ENCODE measurements at regions not wholly inside any gene's neighbourhood (a gene's known extent, or its start where the extent isn't known, plus 50 kb on each side); places are given as distances from the start of the nearest gene placed in this dataset.
A peak's percentile ranks its signal among the peaks of the same experiment; 100 is the strongest.

DNA sequence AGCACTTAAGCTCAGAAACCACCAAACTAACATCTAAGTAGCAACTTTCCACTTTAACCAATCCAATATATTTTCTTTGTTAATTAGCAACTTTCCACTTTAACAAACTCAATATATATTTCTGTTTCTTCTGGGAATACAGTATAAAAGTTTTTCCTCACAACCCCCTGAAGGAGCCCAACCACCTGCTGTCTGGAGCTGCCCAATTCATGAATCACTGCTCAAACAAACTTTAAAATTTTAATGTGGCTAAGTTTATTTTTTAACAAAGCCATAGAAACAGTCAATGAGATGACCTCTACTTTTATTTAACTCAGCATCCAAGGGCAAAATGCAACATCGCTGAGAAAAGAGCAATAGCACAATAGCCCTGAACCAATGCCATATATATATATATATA is 500.1 kb downstream of the EPM2A start:
- H2AFZ ChIP-seq (ENCODE audit: low read length): no peak overlapping the region
- BruUV-seq (replicated peaks): no TSS peak
- CTCF ChIA-PET (ENCODE audit: low intra/inter-chr PET ratio, low total read pairs): no interaction called here
- no peak overlapping the region for H3K4me3 ChIP-seq (replicated peaks in 1 of 3; ENCODE audit: insufficient read depth in 1 of 3, low read depth in 2 of 3, low read length in 3 of 3)
- no peaks in the 10 kb centered on the region for H3K9me3 ChIP-seq (ENCODE audit: low read length)
- no peak for DNase-seq (ENCODE audit: low spot score)
- POLR2A ChIA-PET: no interaction called here
- 86% methylated on average over 1 of the region's 1 CpG for WGBS (ENCODE audit: low lambda C conversion rate)
- H3K9ac ChIP-seq (ENCODE audit: insufficient read depth, low read depth, low read length): no peak overlapping the region
- ATAC-seq: no peak
- peak; percentile 4 for FAIRE-seq
- H3K4me1 ChIP-seq (ENCODE audit: insufficient read depth, low read length): no peaks in the 10 kb centered on the region
- H3K27ac ChIP-seq (ENCODE audit: extremely low read length, insufficient read depth, low read length): no peak overlapping the region
- in situ Hi-C loops (cut with HindIII; ENCODE audit: extremely low pct_ligation_motif_present, low pct_unique_long_range_greater_than_20kb): no loop called here
- H3K36me3 ChIP-seq (replicated peaks in 1 of 2; ENCODE audit: control insufficient read depth in 1 of 2, insufficient read depth in 2 of 2, low read length in 2 of 2): no peaks in the 10 kb centered on the region
- no peaks in the 10 kb centered on the region for H3K79me2 ChIP-seq (ENCODE audit: insufficient read depth, low read length)
- no peak for TF ChIP-seq EHMT2 (IDR thresholded peaks at IDR 0.05; ENCODE audit: borderline replicate concordance, low read depth, low read length)
- TF ChIP-seq SRSF9 (IDR thresholded peaks at IDR 0.05; ENCODE audit: borderline replicate concordance, insufficient read depth, low read depth, low read length, poor library complexity, severe bottlenecking): no peak
- TF ChIP-seq SCMH1 (CRISPR knock-in tag; IDR thresholded peaks at IDR 0.05; ENCODE audit: borderline replicate concordance): no peak
- TF ChIP-seq ZNF678 (CRISPR knock-in tag; IDR thresholded peaks at IDR 0.05): no peak
- no peak for TF ChIP-seq NFRKB (IDR thresholded peaks at IDR 0.05)
- no peak for TF ChIP-seq ZNF775 (CRISPR knock-in tag; IDR thresholded peaks at IDR 0.05; ENCODE audit: borderline replicate concordance)
- H3K4me2 ChIP-seq (ENCODE audit: low read depth, low read length): no peak overlapping the region
- H3K27me3 ChIP-seq (ENCODE audit: control insufficient read depth in 1 of 2, insufficient read depth in 2 of 2, low read length in 2 of 2): no peaks in the 10 kb centered on the region
- intact Hi-C loops (cut with micrococcal nuclease; ENCODE audit: unreplicated experiment): no loop called here
- H4K20me1 ChIP-seq (ENCODE audit: insufficient read depth, low read length): no peaks in the 10 kb centered on the region

DNA sequence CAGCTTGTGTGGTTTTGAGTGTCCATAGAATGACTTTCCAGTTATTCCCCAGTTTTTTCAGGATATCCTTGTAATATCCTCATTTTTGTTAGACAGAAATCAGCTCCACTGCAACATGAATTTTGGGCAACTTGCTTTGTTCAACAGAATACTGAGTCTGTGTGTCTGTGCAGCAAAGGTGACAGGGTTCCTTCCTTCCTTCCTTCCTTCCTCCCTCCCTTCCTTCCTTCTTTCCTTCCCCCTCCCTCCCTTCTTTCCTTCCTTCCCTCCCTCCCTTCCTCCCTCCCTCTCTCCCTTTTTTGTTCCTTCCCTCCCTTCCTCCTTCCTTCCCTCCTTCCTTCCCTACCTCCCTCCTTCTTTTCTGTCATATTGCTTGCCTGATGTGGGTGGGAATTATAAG is 496.5 kb downstream of the EPM2A start:
- Histone ChIP-seq H3K9me3 (ENCODE audit: low read length) (no peaks in the 10 kb centered on the region), H3K27ac (ENCODE audit: extremely low read length, insufficient read depth, low read length) (no peak overlapping the region), H4K20me1 (ENCODE audit: insufficient read depth, low read length) (no peaks in the 10 kb centered on the region), H3K79me2 (ENCODE audit: insufficient read depth, low read length) (no peaks in the 10 kb centered on the region), H3K4me1 (ENCODE audit: insufficient read depth, low read length) (peaks cover 14% of the 10 kb centered on the region), H3K9ac (ENCODE audit: insufficient read depth, low read depth, low read length) (no peak overlapping the region), H3K4me2 (ENCODE audit: low read depth, low read length) (no peak overlapping the region), H2AFZ (ENCODE audit: low read length) (no peak overlapping the region), H3K27me3 (ENCODE audit: control insufficient read depth in 1 of 2, insufficient read depth in 2 of 2, low read length in 2 of 2) (no peaks in the 10 kb centered on the region), H3K4me3 (replicated peaks in 1 of 3; ENCODE audit: insufficient read depth in 1 of 3, low read depth in 2 of 3, low read length in 3 of 3) (no peak overlapping the region), H3K36me3 (replicated peaks in 1 of 2; ENCODE audit: control insufficient read depth in 1 of 2, insufficient read depth in 2 of 2, low read length in 2 of 2) (no peaks in the 10 kb centered on the region)
- ATAC-seq (no peak), DNase-seq (ENCODE audit: low spot score) (no peak), FAIRE-seq (no peak)
- intact Hi-C loops (cut with micrococcal nuclease; ENCODE audit: unreplicated experiment) (no loop called here), in situ Hi-C loops (cut with HindIII; ENCODE audit: extremely low pct_ligation_motif_present, low pct_unique_long_range_greater_than_20kb) (no loop called here)
- POLR2A ChIA-PET: no interaction called here
- TF ChIP-seq PCBP2 (optimal IDR thresholded peaks at IDR 0.05; ENCODE audit: low read depth, low read length, poor library complexity, severe bottlenecking) (peak; percentile 98), KLF11 (CRISPR knock-in tag; IDR thresholded peaks at IDR 0.05) (no peak), KDM2A (CRISPR knock-in tag; IDR thresholded peaks at IDR 0.05; ENCODE audit: borderline replicate concordance, low read depth) (no peak), MAFK (conservative IDR thresholded peaks at IDR 0.05 in 1 of 2, IDR thresholded peaks at IDR 0.05 in 1 of 2; ENCODE audit: low read length in 2 of 2) (0 out of 4 replicates have a peak, but pooled peaks of 1 of the 2 experiments have one; percentile 18), PCBP1 (IDR thresholded peaks at IDR 0.05; ENCODE audit: borderline replicate concordance, low read depth, low read length) (0 out of 2 replicates have a peak, but pooled peaks have one; percentile 72), HNRNPK (IDR thresholded peaks at IDR 0.05; ENCODE audit: low read depth, low read length, poor library complexity, severe bottlenecking) (peak; percentile 94)
- CTCF ChIA-PET (ENCODE audit: low intra/inter-chr PET ratio, low total read pairs): no interaction called here
- BruUV-seq (replicated peaks): no TSS peak

Data from HepG2 (cell line).